ENCODE measurements at regions not wholly inside any gene's neighbourhood (a gene's known extent, or its start where the extent isn't known, plus 50 kb on each side); places are given as distances from the start of the nearest gene placed in this dataset.
"Not testable (repeated sequence)": the region's sequence is repeated elsewhere in the genome, so short reads cannot be mapped to it uniquely, and the experiment has no call there.

DNA sequence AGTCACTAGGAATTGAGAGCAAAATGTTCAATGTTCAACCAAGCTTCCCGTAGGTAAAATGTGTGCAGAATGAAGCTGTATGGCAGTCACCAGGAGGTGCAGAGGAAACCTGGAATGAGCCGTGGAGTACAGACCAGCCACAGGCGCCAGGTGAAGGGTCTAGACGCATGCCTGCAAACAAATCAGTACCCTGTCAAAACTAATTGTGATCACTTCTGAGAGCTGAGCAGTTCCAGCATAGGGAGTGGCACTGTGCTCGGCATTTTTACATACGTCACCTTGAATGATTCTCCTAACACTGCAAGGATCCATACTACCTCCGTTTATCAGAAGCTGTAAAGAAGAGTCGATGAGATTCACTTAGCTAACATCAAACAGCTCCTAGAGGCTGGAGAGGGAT, 346.1 kb upstream of the ID2 start:
- in situ Hi-C loops (cut with MboI; ENCODE audit: low sequenced_read_pairs) = no loop called here
- Histone ChIP-seq H3K27me3 (ENCODE audit: low read depth) (no peaks in the 10 kb centered on the region), H3K4me1 (no peaks in the 10 kb centered on the region), H3K36me3 (replicated peaks) (no peaks in the 10 kb centered on the region), H3K9me3 (no peaks in the 10 kb centered on the region), H3K4me3 (no peak overlapping the region)
- no peak for DNase-seq (ENCODE audit: low spot score in 2 of 2)

DNA sequence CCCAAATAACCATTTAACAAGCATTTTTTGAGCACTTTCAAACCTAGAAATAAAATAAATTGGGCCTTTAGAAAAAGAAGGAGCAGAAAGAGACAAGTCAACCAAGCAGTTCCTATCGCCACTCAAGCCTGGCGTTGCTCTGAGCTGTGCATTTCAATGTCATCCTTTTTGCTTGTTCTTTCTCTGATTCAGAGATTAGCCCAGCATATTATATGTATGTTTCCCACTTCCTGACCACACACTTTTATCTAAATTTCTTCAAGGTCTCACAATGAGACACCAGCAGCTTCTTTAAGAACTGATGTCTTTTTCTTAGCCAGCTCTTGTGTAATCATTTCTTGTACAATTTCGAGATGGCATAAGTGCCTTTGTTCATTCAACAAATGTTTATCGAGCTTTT, 344.5 kb upstream of the ID2 start:
- no peaks in the 10 kb centered on the region for H3K27me3 ChIP-seq (ENCODE audit: low read depth)
- H3K4me1 ChIP-seq = no peaks in the 10 kb centered on the region
- H3K9me3 ChIP-seq = no peaks in the 10 kb centered on the region
- no peak overlapping the region for H3K4me3 ChIP-seq
- H3K36me3 ChIP-seq (replicated peaks) = no peaks in the 10 kb centered on the region
- DNase-seq (ENCODE audit: low spot score in 2 of 2) = no peak
- in situ Hi-C loops (cut with MboI; ENCODE audit: low sequenced_read_pairs) = no loop called here

DNA sequence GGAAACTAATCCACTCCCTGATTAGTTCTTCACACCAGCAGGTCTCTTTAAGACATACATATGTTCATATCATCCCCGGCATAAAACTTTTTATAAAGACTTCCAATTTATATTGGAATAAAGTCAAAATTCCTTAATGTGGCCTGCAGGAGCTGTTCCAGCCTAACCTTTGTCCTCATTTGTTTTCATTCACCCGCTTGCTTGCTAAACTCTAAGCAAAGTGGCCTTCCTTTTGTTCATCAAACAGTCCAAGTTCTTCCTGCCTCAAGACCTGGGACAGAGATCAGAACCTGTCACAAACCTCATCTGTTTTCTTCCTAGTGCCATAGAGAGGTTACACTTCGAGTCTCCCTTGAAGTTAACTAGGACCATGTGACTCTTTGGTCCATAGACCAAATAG, 339.4 kb upstream of the ID2 start:
- no peak for DNase-seq (ENCODE audit: low spot score in 2 of 2)
- in situ Hi-C loops (cut with MboI; ENCODE audit: low sequenced_read_pairs) = no loop called here
- Histone ChIP-seq H3K27me3 (ENCODE audit: low read depth) (no peaks in the 10 kb centered on the region), H3K36me3 (replicated peaks) (no peaks in the 10 kb centered on the region), H3K4me1 (no peaks in the 10 kb centered on the region), H3K4me3 (no peak overlapping the region), H3K9me3 (no peaks in the 10 kb centered on the region)

DNA sequence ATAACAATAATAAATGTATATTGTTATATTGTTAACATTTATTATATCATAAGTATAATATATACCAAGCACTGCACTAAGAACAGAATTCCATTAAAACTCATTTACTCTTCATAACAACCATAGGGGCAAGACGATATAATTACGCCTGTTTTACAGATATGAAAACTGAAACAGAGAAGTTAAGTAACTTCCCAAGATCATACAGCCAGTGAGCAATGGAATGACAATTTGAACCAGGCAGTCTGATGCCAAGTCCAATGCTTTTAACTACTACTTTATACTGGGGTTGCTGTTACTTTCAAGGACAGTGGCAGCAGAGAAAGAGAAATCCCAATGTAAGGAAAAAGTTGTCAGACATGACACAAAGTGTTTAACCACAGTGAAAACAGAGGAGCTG, 338.8 kb upstream of the ID2 start:
- Histone ChIP-seq H3K4me1 (no peaks in the 10 kb centered on the region), H3K4me3 (no peak overlapping the region), H3K27me3 (ENCODE audit: low read depth) (no peaks in the 10 kb centered on the region), H3K9me3 (no peaks in the 10 kb centered on the region), H3K36me3 (replicated peaks) (no peaks in the 10 kb centered on the region)
- in situ Hi-C loops (cut with MboI; ENCODE audit: low sequenced_read_pairs) = no loop called here
- DNase-seq (ENCODE audit: low spot score in 2 of 2) = no peak

DNA sequence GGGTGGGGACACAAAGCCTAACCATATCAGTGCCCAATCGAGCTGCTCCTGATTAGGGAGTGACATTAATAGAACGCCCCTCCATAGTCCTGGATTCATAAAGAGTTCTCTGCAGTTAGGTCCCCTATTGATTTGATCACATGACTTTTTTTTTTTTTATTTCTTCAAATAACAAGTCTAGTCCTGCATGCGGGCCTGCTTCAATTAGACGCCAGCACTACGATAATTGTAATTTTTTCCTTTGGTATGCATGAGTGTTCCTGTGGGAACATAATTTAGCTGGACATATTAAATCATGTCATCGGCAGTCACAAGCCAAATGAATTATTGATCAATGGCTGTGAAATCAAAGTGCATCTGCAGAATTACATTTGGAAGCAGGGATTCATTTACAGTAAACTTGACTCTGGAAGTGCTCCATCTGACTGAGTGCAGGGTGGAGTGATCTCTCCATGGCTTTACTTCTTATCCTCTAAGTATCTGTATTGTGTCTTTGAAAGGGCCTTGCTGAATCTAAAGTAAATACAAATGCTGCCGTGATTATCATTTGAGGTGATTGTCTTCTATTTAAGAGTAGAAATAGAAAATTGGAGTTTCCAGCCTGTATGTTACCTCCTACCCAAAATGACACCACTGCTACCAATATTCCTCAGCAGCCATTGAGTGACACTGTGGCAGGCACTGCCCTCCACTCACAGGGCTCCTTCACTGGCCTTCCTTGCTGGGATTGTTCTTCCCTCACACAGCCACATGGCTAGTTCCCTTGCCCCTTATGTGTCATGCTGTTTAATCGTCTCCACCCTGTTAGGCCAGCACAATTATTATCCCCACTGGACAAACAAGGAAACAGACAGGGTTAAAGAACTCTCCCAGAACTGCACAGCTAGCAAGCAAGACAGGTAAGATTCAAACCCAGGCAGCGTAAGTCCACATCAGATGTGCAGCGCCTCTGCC, 337.4 kb upstream of the ID2 start:
- Histone ChIP-seq H3K36me3 (replicated peaks) (no peaks in the 10 kb centered on the region), H3K4me1 (no peaks in the 10 kb centered on the region), H3K4me3 (no peak overlapping the region), H3K9me3 (no peaks in the 10 kb centered on the region), H3K27me3 (ENCODE audit: low read depth) (no peaks in the 10 kb centered on the region)
- no peak for DNase-seq (ENCODE audit: low spot score in 2 of 2)
- in situ Hi-C loops (cut with MboI; ENCODE audit: low sequenced_read_pairs) = no loop called here

DNA sequence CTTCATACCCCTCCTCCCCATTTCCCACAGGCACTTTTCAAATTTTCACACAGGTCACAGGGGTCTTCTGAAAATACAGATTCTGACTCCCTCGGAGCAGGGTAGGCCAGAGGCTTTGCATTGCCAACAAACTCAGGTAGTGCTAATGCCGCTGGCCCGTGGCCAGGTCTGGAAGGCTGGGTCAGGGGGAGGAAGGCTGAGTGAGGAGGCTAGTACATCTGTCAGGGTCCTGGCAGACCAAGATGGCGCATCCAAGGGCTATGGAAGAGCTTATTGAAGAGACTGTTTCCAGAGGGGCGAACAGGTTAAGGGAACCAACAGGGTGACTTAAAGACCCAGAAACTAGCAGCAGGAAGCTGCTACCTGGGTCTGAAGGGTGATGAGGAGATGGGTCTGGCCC, 336.7 kb upstream of the ID2 start:
- Histone ChIP-seq H3K9me3 (no peaks in the 10 kb centered on the region), H3K36me3 (replicated peaks) (no peaks in the 10 kb centered on the region), H3K4me3 (no peak overlapping the region), H3K27me3 (ENCODE audit: low read depth) (no peaks in the 10 kb centered on the region), H3K4me1 (no peaks in the 10 kb centered on the region)
- DNase-seq (ENCODE audit: low spot score in 2 of 2) = no peak
- in situ Hi-C loops (cut with MboI; ENCODE audit: low sequenced_read_pairs) = no loop called here

DNA sequence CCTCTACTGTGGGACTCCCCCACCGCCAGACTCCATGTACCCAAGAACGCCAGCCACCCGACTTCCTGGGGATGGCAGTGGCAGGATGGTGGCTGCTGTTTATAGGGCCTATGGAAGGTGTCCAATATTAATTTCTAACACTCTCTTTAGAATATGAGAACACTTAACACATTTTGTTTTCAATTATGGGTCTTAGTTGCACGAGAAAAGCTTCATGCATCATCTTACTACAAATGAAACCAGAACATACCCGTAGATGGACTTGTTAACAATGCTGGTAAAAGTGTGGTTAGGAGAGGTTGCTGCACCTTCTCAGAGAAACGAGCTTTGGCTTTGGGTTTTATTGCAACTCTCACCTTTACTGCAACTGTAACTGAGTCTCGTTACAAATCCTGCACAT, 335.6 kb upstream of the ID2 start:
- in situ Hi-C loops (cut with MboI; ENCODE audit: low sequenced_read_pairs) = no loop called here
- no peaks in the 10 kb centered on the region for H3K36me3 ChIP-seq (replicated peaks)
- H3K4me3 ChIP-seq = no peak overlapping the region
- H3K4me1 ChIP-seq = no peaks in the 10 kb centered on the region
- no peak for DNase-seq (ENCODE audit: low spot score in 2 of 2)
- no peaks in the 10 kb centered on the region for H3K27me3 ChIP-seq (ENCODE audit: low read depth)
- no peaks in the 10 kb centered on the region for H3K9me3 ChIP-seq

DNA sequence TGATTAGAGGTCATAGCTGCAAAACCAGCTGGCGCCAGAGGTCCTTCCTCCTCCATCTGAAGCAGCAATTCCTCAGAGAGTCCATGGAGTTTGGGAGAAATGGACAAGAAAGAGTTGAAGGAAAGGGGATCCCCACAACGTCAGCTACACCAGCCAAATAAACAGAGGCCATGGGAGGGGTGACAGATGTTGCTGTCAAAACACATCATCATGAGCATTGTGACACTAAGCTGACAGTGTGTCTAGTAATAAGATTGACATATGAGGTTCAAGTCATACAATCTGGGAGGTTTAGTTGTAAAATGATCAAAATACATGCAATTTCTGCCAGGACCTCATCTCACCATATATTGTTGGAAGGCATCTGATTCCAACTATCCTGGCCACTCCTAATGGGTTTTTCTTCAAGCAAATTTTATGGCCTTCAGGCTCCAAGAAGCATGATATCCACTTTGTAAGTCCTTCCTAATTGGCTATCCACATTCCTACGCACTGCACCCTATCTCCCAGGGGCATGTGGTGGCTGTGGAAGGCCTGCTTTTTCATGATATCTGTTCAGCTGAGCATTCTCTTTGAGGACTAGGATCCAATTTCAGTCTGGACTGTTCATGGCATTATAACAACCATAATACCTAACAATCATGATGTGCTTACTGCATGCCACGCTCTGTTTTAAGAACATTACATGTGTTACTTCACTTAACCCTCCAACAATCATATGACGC, 335.0 kb upstream of the ID2 start:
- no peaks in the 10 kb centered on the region for H3K9me3 ChIP-seq
- no peaks in the 10 kb centered on the region for H3K36me3 ChIP-seq (replicated peaks)
- no peaks in the 10 kb centered on the region for H3K4me1 ChIP-seq
- no peak for DNase-seq (ENCODE audit: low spot score in 2 of 2)
- H3K27me3 ChIP-seq (ENCODE audit: low read depth) = no peaks in the 10 kb centered on the region
- in situ Hi-C loops (cut with MboI; ENCODE audit: low sequenced_read_pairs) = no loop called here
- H3K4me3 ChIP-seq = no peak overlapping the region

DNA sequence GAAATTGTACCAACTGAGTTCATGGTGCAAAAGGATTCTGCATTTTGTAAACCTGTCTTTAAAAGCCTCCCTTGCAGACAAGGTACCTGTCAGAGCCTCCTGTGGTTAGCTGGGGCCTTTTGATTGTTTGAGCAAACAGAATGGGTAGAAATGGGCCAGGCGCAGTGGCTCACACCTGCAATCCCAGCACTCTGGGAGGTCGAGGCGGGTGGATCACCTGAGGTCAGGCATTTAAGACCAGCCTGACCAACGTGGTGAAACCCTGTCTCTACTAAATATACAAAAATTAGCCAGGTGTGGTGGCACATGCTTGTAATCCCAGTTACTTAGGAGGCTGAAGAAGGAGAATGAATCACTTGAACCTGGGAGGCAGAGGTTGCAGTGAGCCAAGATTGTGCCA, 332.9 kb upstream of the ID2 start:
- H3K4me3 ChIP-seq; H3K9me3 ChIP-seq; H3K4me1 ChIP-seq; DNase-seq (ENCODE audit: low spot score in 2 of 2); in situ Hi-C loops (cut with MboI; ENCODE audit: low sequenced_read_pairs); H3K36me3 ChIP-seq (replicated peaks); H3K27me3 ChIP-seq (ENCODE audit: low read depth): not testable (repeated sequence)

DNA sequence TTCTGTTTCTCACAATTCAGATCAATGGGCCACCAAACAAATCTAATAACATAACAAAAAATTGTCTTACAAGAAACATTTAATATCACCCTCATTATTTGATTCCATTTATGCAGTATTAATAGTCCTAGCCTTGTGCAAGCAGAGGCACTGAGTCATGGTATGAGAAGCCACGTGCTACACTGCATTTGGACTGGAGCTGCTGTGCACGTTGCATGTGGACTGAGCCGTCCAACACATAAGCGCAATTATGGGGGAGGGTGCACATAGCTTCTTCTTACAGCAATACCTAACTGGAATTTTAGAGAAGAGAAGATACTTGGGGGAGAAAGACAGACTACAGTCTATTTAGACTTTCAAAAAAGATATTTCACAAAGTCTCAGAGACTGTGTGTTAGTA, 329.6 kb upstream of the ID2 start:
- no peak for DNase-seq (ENCODE audit: low spot score in 2 of 2)
- in situ Hi-C loops (cut with MboI; ENCODE audit: low sequenced_read_pairs) = no loop called here
- no peaks in the 10 kb centered on the region for H3K36me3 ChIP-seq (replicated peaks)
- no peak overlapping the region for H3K4me3 ChIP-seq
- no peaks in the 10 kb centered on the region for H3K27me3 ChIP-seq (ENCODE audit: low read depth)
- H3K4me1 ChIP-seq = no peaks in the 10 kb centered on the region
- no peaks in the 10 kb centered on the region for H3K9me3 ChIP-seq

DNA sequence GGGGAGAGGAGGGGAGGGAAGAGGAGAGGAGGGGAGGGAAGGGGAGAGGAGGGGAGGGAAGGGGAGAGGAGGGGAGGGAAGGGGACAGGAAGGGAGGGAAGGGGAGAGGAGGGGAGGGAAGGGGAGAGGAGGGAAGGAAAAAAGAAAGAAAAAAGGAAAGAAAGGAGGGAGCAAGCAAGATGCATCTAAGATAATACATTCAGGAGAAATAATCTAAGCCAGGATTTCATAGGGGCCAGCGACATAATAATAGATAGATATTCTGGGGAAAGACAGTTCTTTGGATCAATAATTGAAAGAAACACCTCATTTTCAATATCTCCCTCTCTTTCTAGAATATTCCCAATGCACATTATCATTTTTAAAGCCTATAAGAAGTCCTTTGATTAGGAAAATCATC, 328.9 kb upstream of the ID2 start:
- Histone ChIP-seq H3K4me3 (no peak overlapping the region), H3K9me3 (no peaks in the 10 kb centered on the region), H3K27me3 (ENCODE audit: low read depth) (no peaks in the 10 kb centered on the region), H3K4me1 (no peaks in the 10 kb centered on the region), H3K36me3 (replicated peaks) (no peaks in the 10 kb centered on the region)
- in situ Hi-C loops (cut with MboI; ENCODE audit: low sequenced_read_pairs) = no loop called here
- no peak for DNase-seq (ENCODE audit: low spot score in 2 of 2)

DNA sequence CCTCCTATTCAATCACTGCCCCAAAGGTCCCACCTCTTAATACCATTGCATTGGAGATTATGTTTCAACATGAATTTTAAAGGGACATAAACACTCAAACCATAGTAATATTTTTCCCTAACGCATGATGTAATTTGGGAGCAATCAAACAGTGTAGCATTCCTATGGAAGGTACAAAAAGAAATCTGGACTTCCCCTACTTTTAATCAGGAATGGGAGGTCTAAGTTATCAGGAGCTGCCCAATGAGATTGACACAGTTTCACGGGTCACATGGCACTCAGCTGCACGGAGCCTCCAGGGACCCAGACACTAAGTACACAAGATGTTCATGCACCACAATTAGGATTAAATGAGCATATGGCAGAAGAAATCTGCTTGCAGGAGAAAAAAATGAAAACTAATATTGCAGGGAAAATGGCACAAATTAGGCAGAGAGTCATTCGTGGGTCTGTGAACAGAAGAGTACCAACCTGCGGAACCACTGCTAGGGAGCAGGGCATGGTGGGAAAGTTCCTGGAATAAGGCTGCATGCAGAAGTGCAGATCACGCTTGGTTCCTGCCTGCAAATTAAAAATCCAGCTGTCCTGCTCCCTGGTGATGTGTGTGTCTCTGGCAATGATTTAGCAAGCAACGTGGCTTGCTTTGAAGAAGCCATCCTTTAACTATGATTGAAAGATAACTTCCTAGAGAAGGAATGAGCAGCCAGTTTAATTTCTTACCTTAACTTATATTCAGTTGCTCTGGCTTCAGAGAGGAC, 326.6 kb upstream of the ID2 start:
- Histone ChIP-seq H3K9me3 (no peaks in the 10 kb centered on the region), H3K4me3 (no peak overlapping the region), H3K27me3 (ENCODE audit: low read depth) (no peaks in the 10 kb centered on the region), H3K36me3 (replicated peaks) (no peaks in the 10 kb centered on the region), H3K4me1 (no peaks in the 10 kb centered on the region)
- in situ Hi-C loops (cut with MboI; ENCODE audit: low sequenced_read_pairs) = no loop called here
- DNase-seq (ENCODE audit: low spot score in 2 of 2) = no peak

DNA sequence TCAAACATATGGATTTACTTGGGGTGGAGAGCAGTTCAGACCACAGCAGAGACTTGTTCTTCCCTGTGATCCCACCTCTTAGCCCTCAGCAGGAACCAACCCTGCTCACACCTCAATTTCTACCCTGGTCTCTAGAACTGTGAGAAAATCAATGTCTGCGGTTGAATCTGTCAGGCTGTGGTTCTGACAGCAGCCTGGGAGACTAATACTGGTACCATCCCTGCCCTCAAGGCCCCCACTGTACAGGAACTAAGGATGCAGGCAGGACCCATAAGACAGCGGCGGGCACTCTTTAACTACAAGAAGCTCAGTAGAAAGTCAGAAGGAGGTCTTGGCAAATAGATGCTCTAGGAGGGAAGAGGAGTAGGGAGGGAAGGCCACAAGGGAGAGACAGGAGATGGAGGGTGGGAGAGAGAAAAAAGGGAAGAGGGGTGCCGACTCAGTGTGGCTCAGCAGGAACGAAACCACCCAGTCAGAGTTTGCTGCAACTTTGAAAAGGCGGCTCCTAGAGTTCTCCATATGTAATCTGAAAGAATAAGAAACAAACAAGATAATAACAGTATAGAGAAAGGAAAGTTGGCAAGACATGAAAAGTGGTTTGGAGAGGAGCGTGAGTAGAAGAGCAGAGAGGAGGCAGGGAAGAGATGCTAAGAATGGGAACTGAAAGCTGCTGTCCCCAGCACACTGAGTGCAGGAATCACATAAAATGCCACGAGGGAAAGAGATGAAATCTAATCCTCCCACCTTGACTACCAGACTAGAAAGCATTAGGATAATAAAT, 323.9 kb upstream of the ID2 start:
- Histone ChIP-seq H3K9me3 (no peaks in the 10 kb centered on the region), H3K36me3 (replicated peaks) (no peaks in the 10 kb centered on the region), H3K27me3 (ENCODE audit: low read depth) (no peaks in the 10 kb centered on the region), H3K4me1 (no peaks in the 10 kb centered on the region), H3K4me3 (no peak overlapping the region)
- in situ Hi-C loops (cut with MboI; ENCODE audit: low sequenced_read_pairs) = no loop called here
- DNase-seq (ENCODE audit: low spot score in 2 of 2) = no peak

Data from HAP-1 (cell line).